ENCODE measurements at regions not wholly inside any gene's neighbourhood (a gene's known extent, or its start where the extent isn't known, plus 50 kb on each side); places are given as distances from the start of the nearest gene placed in this dataset.

DNA sequence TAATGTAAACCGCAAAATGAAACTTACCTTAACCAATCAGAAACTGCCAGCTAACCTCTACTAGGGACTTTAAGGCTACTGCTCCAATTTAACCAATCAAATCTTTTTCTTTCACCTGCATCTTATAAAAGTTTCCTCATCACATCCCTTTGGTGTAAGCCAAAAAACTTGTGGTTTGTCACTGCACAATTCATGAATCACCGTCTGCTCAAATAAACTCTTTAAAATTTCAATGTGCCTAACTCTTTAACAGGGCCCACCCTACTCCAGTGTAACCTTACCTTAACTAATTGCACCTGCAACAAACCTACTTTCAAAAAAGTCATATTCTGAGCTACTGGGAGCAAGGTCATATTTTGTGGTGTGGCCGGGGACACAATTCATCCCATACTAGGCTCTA lies 172.2 kb upstream of the GRAMD2B start:
- intact Hi-C loops (cut with DNase I; ENCODE audit: low total_unique reads) = no loop called here
- no peak for DNase-seq
- no peaks in the 10 kb centered on the region for H3K36me3 ChIP-seq
- H3K9me3 ChIP-seq = no peaks in the 10 kb centered on the region
- TF ChIP-seq, protein P1, sequence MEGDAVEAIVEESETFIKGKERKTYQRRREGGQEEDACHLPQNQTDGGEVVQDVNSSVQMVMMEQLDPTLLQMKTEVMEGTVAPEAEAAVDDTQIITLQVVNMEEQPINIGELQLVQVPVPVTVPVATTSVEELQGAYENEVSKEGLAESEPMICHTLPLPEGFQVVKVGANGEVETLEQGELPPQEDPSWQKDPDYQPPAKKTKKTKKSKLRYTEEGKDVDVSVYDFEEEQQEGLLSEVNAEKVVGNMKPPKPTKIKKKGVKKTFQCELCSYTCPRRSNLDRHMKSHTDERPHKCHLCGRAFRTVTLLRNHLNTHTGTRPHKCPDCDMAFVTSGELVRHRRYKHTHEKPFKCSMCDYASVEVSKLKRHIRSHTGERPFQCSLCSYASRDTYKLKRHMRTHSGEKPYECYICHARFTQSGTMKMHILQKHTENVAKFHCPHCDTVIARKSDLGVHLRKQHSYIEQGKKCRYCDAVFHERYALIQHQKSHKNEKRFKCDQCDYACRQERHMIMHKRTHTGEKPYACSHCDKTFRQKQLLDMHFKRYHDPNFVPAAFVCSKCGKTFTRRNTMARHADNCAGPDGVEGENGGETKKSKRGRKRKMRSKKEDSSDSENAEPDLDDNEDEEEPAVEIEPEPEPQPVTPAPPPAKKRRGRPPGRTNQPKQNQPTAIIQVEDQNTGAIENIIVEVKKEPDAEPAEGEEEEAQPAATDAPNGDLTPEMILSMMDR (IDR thresholded peaks at IDR 0.05) = no peak
- TF ChIP-seq POLR2A (IDR thresholded peaks at IDR 0.05) = no peak
- no peaks in the 10 kb centered on the region for H3K4me1 ChIP-seq
- H3K27ac ChIP-seq = no peak overlapping the region
- H3K4me3 ChIP-seq = no peak overlapping the region
- no peaks in the 10 kb centered on the region for H3K27me3 ChIP-seq

DNA sequence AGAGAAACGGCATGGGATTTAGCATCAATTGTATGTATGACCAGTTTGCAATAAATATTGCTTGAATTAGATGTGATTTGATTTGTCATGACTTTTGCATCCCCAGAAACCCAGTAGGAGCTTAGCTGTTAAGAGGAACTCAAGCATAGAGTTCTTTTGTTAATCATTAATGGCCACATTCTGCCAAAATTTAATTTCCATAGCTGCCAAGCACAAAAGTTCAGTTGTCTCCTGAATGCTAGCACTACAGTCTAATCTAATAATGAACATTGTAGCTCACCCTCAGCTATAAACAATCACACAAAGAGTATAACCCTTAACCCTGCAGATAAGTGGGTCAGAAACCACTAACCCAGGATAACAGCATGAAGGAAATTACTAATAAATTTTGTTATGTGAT lies 169.8 kb upstream of the GRAMD2B start:
- intact Hi-C loops (cut with DNase I; ENCODE audit: low total_unique reads) = no loop called here

DNA sequence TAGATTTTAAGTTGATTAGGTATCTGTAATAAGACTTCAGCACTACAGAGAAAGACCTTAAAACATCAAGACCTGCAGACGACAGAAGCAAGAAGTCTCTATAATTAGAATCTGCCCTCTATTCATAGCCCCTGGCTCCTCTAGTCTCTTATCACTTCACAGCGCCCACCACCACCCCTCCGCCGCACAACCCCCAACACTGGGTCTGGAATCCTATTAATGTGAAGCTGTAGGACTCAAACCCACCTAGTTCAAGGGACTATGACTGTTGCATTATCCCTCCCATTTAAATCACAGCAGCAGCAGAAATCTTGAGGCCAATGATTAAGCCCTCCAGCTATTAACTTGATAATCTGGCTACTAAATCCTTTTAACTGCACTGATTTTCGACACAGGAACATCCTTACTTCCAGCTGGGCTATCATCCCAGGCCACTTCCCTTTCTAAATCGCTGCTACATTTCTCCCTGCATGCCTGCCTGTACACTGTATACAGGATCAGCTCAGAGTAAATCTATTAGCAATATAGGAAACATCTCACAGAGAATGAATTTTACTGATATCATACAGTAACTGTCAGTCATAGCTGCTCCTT lies 159.5 kb upstream of the GRAMD2B start:
- H3K4me1 ChIP-seq = no peaks in the 10 kb centered on the region
- no peak overlapping the region for H3K4me3 ChIP-seq
- no peaks in the 10 kb centered on the region for H3K9me3 ChIP-seq
- no peak for DNase-seq
- H3K27me3 ChIP-seq = no peaks in the 10 kb centered on the region
- no peaks in the 10 kb centered on the region for H3K36me3 ChIP-seq
- no peak overlapping the region for H3K27ac ChIP-seq
- intact Hi-C loops (cut with DNase I; ENCODE audit: low total_unique reads) = no loop called here
- TF ChIP-seq, protein P1 (IDR thresholded peaks at IDR 0.05) = no peak
- no peak for TF ChIP-seq POLR2A (IDR thresholded peaks at IDR 0.05)

More for the DNA sequence above, 169.8 kb upstream of the GRAMD2B start:
- no peak overlapping the region for H3K4me3 ChIP-seq
- H3K27ac ChIP-seq = no peak overlapping the region
- DNase-seq = no peak
- H3K36me3 ChIP-seq = no peaks in the 10 kb centered on the region
- no peaks in the 10 kb centered on the region for H3K4me1 ChIP-seq
- no peaks in the 10 kb centered on the region for H3K27me3 ChIP-seq
- TF ChIP-seq, protein P1 (IDR thresholded peaks at IDR 0.05) = no peak
- no peak for TF ChIP-seq POLR2A (IDR thresholded peaks at IDR 0.05)
- peaks cover 0 to 3% of the 10 kb centered on the region in 2 donors for H3K9me3 ChIP-seq

DNA sequence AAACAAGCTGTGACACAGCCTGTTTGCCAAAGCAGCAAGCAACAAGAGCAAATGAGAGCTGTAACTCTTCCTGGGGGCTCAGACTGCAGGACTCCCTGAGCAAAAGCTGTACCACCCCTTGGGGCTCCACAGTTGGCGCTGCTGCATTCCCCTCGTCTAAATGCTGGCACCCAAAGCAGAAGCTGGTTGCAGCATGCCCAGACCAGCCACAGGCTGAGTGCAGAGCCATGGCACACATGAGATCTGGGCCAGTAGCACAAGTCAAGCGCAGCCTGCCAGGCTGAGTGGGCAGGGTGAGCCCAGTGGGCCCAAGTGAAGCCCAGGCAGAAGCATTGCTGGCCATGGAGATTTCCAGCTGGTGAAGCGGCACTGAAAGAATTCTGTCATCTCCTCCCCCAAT lies 157.3 kb upstream of the GRAMD2B start:
- TF ChIP-seq, protein P1 (IDR thresholded peaks at IDR 0.05) = no peak
- TF ChIP-seq POLR2A (IDR thresholded peaks at IDR 0.05) = no peak
- Histone ChIP-seq H3K4me3 (no peak overlapping the region), H3K4me1 (no peaks in the 10 kb centered on the region), H3K27ac (no peak overlapping the region), H3K36me3 (no peaks in the 10 kb centered on the region), H3K9me3 (no peaks in the 10 kb centered on the region), H3K27me3 (no peaks in the 10 kb centered on the region)
- intact Hi-C loops (cut with DNase I; ENCODE audit: low total_unique reads) = no loop called here
- DNase-seq = no peak

DNA sequence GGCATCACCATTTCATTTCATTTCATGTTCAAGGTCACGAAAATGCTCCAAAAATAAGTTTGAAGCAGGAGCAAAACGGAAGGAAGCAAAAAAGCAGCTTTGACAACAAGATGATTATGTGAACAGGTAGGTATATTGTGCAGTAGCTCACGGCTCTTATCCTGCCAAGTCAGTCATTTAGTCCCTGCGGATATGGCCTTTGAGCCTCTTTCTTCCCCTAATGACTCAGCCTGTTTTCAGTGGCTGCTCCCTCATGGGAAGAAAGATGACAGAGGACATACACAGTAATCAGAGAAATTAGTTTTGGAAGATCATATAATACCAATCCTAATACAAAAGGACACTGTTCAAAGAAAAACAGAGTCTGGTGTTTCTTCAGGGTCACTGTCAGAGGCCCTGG lies 155.8 kb upstream of the GRAMD2B start:
- intact Hi-C loops (cut with DNase I; ENCODE audit: low total_unique reads) = no loop called here
- H3K4me1 ChIP-seq = no peaks in the 10 kb centered on the region
- no peak overlapping the region for H3K4me3 ChIP-seq
- no peak for DNase-seq
- no peaks in the 10 kb centered on the region for H3K36me3 ChIP-seq
- H3K27me3 ChIP-seq = no peaks in the 10 kb centered on the region
- no peaks in the 10 kb centered on the region for H3K9me3 ChIP-seq
- no peak overlapping the region for H3K27ac ChIP-seq
- no peak for TF ChIP-seq POLR2A (IDR thresholded peaks at IDR 0.05)
- TF ChIP-seq, protein P1 (IDR thresholded peaks at IDR 0.05) = no peak
